DND-41 (cell line): ENCODE measurements at regions not wholly inside any gene's neighbourhood (a gene's known extent, or its start where the extent isn't known, plus 50 kb on each side); places are given as distances from the start of the nearest gene placed in this dataset.

Experiments used
- ATAC-seq: fragments of 200-7000 bp; cut with Tn5 transposase; 3 replicates; pipeline ENCODE4 v1.9.1; 2021; ENCODE audit warnings: low read depth; ENCODE audit not compliant: insufficient read depth
- DNase-seq: peaks from one replicate; pipeline ENCODE4 v3.0.0-alpha.2; 2020
- H2AFZ ChIP-seq: 2 replicates; pipeline ENCODE4 v1.6.0; 2012; ENCODE audit warnings: low read depth, low read length
- H3K27ac ChIP-seq: 2 replicates; pipeline ENCODE4 v1.5.1; 2012; ENCODE audit warnings: low read length, inconsistent platforms
- H3K27me3 ChIP-seq: fragments of 200-600 bp; sonication (generic); 2 replicates; pipeline ENCODE4 v1.6.0; 2012; ENCODE audit warnings: low read length, mild to moderate bottlenecking, inconsistent platforms; ENCODE audit not compliant: insufficient read depth, poor library complexity
- H3K36me3 ChIP-seq: 2 replicates; pipeline ENCODE4 v1.5.1; 2012; ENCODE audit warnings: low read length, inconsistent platforms; ENCODE audit not compliant: insufficient read depth
- H3K4me1 ChIP-seq: 2 replicates; pipeline ENCODE4 v1.5.1; 2012; ENCODE audit warnings: mild to moderate bottlenecking, low read length; ENCODE audit not compliant: insufficient read depth
- H3K4me2 ChIP-seq: 2 replicates; pipeline ENCODE4 v1.6.0; 2012; ENCODE audit warnings: mild to moderate bottlenecking, moderate library complexity, low read length, inconsistent platforms; ENCODE audit not compliant: insufficient read depth
- H3K4me3 ChIP-seq, 2 experiments: fragments of 200-600 bp in 1 of 2; shearing (Covaris generic) in 1 of 2; 2 replicates each; pipeline ENCODE4 v1.5.1; 2012 to 2016; ENCODE audit warnings: inconsistent platforms in 2 of 2, low read length in 2 of 2, mild to moderate bottlenecking in 2 of 2, low read depth in 1 of 2, moderate library complexity in 1 of 2
- H3K79me2 ChIP-seq: 2 replicates; pipeline ENCODE4 v1.6.0; 2012; ENCODE audit warnings: low read length, inconsistent platforms; ENCODE audit not compliant: insufficient read depth
- H3K9ac ChIP-seq: 2 replicates; pipeline ENCODE4 v1.6.0; 2012; ENCODE audit warnings: low read depth, mild to moderate bottlenecking, inconsistent platforms, low read length, moderate library complexity
- H3K9me3 ChIP-seq: 2 replicates; pipeline ENCODE4 v1.5.1; 2012; ENCODE audit warnings: low read length, moderate library complexity, mild to moderate bottlenecking, inconsistent platforms; ENCODE audit not compliant: insufficient read depth, severe bottlenecking
- H4K20me1 ChIP-seq: 2 replicates; pipeline ENCODE4 v1.6.0; 2012; ENCODE audit warnings: low read length; ENCODE audit not compliant: insufficient read depth
- CTCF ChIP-seq: IDR thresholded peaks from 2 replicates; pipeline ENCODE4 v1.5.1; 2012; ENCODE audit warnings: borderline replicate concordance, low read length, moderate library complexity, mild to moderate bottlenecking; ENCODE audit not compliant: poor library complexity, severe bottlenecking; ENCODE audit errors: extremely low read depth
- EZH2 ChIP-seq: IDR thresholded peaks from 3 replicates; pipeline ENCODE4 v1.6.1; 2012; ENCODE audit warnings: borderline replicate concordance, low read depth, mild to moderate bottlenecking, moderate library complexity, low read length, inconsistent platforms; ENCODE audit not compliant: severe bottlenecking

DNA sequence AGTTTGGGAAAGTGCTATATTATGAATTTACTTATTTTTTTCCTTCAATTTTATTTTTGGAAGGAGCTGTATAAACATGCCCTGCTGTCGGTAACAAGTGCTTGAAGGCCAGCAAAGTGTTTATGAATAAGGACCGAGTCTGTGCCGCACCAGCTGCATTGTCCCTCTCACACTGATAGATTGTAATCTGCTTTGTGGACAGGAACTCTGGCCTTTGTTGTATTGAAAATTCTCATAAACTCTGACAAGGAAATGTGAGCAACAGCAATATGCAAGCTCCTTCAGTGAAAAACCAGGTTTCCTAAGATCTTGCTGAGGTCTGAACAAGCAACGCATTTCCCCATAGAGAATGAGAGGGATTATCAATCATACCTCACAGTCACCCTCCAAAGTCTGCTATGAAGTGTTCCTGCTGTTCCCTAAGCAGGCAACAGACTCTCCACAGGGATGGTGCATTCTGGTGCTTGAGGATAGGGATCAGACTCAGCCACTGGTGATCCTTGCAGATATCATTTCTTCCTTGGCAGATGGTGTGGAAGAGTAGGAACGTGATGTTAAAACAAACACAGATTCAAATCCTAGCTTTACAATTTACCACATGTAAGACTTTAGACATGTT is 109.6 kb downstream of the KCNJ2 start:
- H3K4me3 ChIP-seq = no peak overlapping the region
- H2AFZ ChIP-seq = no peak overlapping the region
- DNase-seq (no peak), ATAC-seq (no peak)
- no peaks in the 10 kb centered on the region for H3K9me3 ChIP-seq
- no peaks in the 10 kb centered on the region for H3K27me3 ChIP-seq
- H3K79me2 ChIP-seq = no peaks in the 10 kb centered on the region
- no peaks in the 10 kb centered on the region for H3K36me3 ChIP-seq
- no peaks in the 10 kb centered on the region for H4K20me1 ChIP-seq
- H3K4me2 ChIP-seq = no peak overlapping the region
- TF ChIP-seq EZH2 = no peak
- no peak for TF ChIP-seq CTCF
- H3K9ac ChIP-seq = no peak overlapping the region
- H3K27ac ChIP-seq = no peak overlapping the region
- H3K4me1 ChIP-seq = no peaks in the 10 kb centered on the region

DNA sequence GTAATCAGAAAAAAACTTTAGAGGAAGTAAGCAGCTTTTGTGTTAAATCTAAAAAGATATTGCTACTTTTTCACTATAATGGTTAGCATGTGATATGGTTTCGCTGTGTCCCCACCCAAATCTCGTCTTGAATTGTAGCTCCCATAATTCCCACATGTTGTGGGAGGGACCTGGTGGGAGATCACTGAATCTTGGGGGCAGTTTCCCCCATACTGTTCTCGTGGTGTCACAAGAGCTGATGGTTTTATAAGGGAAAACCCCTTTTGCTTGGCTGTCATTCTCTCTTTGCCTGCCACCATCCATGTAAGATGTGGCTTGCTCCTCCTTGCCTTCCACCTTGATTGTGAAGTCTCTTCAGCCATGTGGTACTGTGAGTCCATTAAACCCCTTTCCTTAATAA is 117.1 kb downstream of the KCNJ2 start:
- no peak overlapping the region for H3K4me3 ChIP-seq
- H3K79me2 ChIP-seq = no peaks in the 10 kb centered on the region
- no peak for ATAC-seq
- H4K20me1 ChIP-seq = no peaks in the 10 kb centered on the region
- no peaks in the 10 kb centered on the region for H3K9me3 ChIP-seq
- TF ChIP-seq EZH2 (no peak), CTCF (no peak)
- H3K27ac ChIP-seq = no peak overlapping the region
- H3K4me2 ChIP-seq = no peak overlapping the region
- no peaks in the 10 kb centered on the region for H3K4me1 ChIP-seq
- no peaks in the 10 kb centered on the region for H3K36me3 ChIP-seq
- no peak overlapping the region for H3K9ac ChIP-seq
- DNase-seq = no peak
- H2AFZ ChIP-seq = no peak overlapping the region
- no peaks in the 10 kb centered on the region for H3K27me3 ChIP-seq

DNA sequence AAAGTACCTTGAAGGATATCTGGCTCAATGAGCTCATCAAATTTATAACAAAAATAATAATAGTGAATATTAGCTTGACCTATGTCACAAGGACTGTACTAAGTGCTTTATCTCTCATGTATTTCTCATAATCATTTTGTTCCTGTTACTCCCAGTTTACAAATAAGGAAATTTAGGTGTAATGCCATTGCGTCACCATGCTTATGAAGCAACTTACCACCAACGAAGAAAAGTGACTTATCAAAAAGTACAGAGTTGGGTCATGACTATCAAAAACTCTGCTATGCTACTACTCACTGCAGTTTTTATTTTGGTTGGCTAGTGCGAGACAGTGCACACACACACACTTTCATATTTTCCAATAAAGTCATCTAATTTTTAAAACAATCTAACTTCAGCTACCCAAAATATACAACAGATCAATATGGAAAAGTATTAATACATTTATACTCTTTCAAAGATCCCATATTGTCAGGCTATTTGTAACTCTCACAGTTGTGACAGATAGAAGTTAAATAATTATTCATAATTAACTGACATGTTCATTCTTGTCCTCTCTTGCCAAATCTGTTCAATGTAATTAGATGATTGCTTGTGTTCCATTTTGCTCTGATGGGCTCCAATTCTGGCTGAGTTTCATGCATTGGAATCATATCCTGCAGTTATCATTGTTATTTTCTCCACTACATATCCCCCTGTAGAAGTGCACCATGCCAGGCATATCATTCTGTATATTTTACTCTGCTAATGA is 119.4 kb downstream of the KCNJ2 start:
- Histone ChIP-seq H3K27ac (no peak overlapping the region), H3K9me3 (no peaks in the 10 kb centered on the region)
- no peak for ATAC-seq

More for the DNA sequence above, 119.4 kb downstream of the KCNJ2 start:
- Histone ChIP-seq H2AFZ (no peak overlapping the region), H3K9ac (no peak overlapping the region), H3K79me2 (no peaks in the 10 kb centered on the region), H3K27me3 (no peaks in the 10 kb centered on the region), H3K36me3 (no peaks in the 10 kb centered on the region), H3K4me2 (no peak overlapping the region), H4K20me1 (no peaks in the 10 kb centered on the region), H3K4me3 (no peak overlapping the region), H3K4me1 (no peaks in the 10 kb centered on the region)
- TF ChIP-seq EZH2 (no peak), CTCF (no peak)
- no peak for DNase-seq
